ENCODE measurements at regions not wholly inside any gene's neighbourhood (a gene's known extent, or its start where the extent isn't known, plus 50 kb on each side); places are given as distances from the start of the nearest gene placed in this dataset.

GRCh38 chr2:217430916-217431576 is 571.2 kb upstream of the TNP1 start:
- H3K9ac ChIP-seq (ENCODE audit: insufficient read length) = no peak overlapping the region
- no peak for TF ChIP-seq FOXP2 (optimal IDR thresholded peaks at IDR 0.05; ENCODE audit: control extremely low read depth, extremely low read length, insufficient read depth)
- no peak overlapping the region for H3K27ac ChIP-seq
- DNase-seq (ENCODE audit: low read depth, low spot score) = no peak
- H3K36me3 ChIP-seq (ENCODE audit: insufficient read depth, low read length) = no peaks in the 10 kb centered on the region
- no peak overlapping the region for H3K4me3 ChIP-seq
- H3K9me3 ChIP-seq (ENCODE audit: low read depth, low read length) = no peaks in the 10 kb centered on the region

GRCh38 chr2:217429981-217430500 is 570.2 kb upstream of the TNP1 start:
- no peak for DNase-seq (ENCODE audit: low read depth, low spot score)
- H3K36me3 ChIP-seq (ENCODE audit: insufficient read depth, low read length) = no peaks in the 10 kb centered on the region
- TF ChIP-seq POLR2AphosphoS5 (IDR thresholded peaks at IDR 0.05; ENCODE audit: borderline replicate concordance, low read depth, low read length) (no peak), FOXP2 (optimal IDR thresholded peaks at IDR 0.05; ENCODE audit: control extremely low read depth, extremely low read length, insufficient read depth) (no peak), EZH2 (IDR thresholded peaks at IDR 0.05) (no peak)
- H3K9me3 ChIP-seq (ENCODE audit: low read depth, low read length) = no peaks in the 10 kb centered on the region
- no peak overlapping the region for H3K27ac ChIP-seq
- H3K4me3 ChIP-seq = no peak overlapping the region
- no peak overlapping the region for H3K9ac ChIP-seq (ENCODE audit: insufficient read length)

GRCh38 chr2:217421834-217422233 is 562.0 kb upstream of the TNP1 start:
- no peaks in the 10 kb centered on the region for H3K9me3 ChIP-seq (ENCODE audit: low read depth, low read length)
- DNase-seq (ENCODE audit: low read depth, low spot score) = no peak

GRCh38 chr2:217420854-217421253 is 561.0 kb upstream of the TNP1 start:
- Histone ChIP-seq H3K9ac (ENCODE audit: insufficient read length) (no peak overlapping the region), H3K4me3 (no peak overlapping the region), H3K36me3 (ENCODE audit: insufficient read depth, low read length) (no peaks in the 10 kb centered on the region), H3K27ac (no peak overlapping the region), H3K9me3 (ENCODE audit: low read depth, low read length) (no peaks in the 10 kb centered on the region)
- no peak for DNase-seq (ENCODE audit: low read depth, low spot score)
- TF ChIP-seq EZH2 (IDR thresholded peaks at IDR 0.05) = no peak
- no peak for TF ChIP-seq FOXP2 (optimal IDR thresholded peaks at IDR 0.05; ENCODE audit: control extremely low read depth, extremely low read length, insufficient read depth)
- TF ChIP-seq POLR2AphosphoS5 (IDR thresholded peaks at IDR 0.05; ENCODE audit: borderline replicate concordance, low read depth, low read length) = no peak

More at GRCh38 chr2:217421834-217422233, 562.0 kb upstream of the TNP1 start:
- Histone ChIP-seq H3K27ac (no peak overlapping the region), H3K4me3 (no peak overlapping the region), H3K9ac (ENCODE audit: insufficient read length) (no peak overlapping the region), H3K36me3 (ENCODE audit: insufficient read depth, low read length) (no peaks in the 10 kb centered on the region)
- TF ChIP-seq POLR2AphosphoS5 (IDR thresholded peaks at IDR 0.05; ENCODE audit: borderline replicate concordance, low read depth, low read length) = no peak
- no peak for TF ChIP-seq FOXP2 (optimal IDR thresholded peaks at IDR 0.05; ENCODE audit: control extremely low read depth, extremely low read length, insufficient read depth)
- TF ChIP-seq EZH2 (IDR thresholded peaks at IDR 0.05) = no peak

GRCh38 chr2:217419055-217419671 is 559.3 kb upstream of the TNP1 start:
- H3K27ac ChIP-seq = no peak overlapping the region
- TF ChIP-seq POLR2AphosphoS5 (IDR thresholded peaks at IDR 0.05; ENCODE audit: borderline replicate concordance, low read depth, low read length) = no peak
- no peak for TF ChIP-seq FOXP2 (optimal IDR thresholded peaks at IDR 0.05; ENCODE audit: control extremely low read depth, extremely low read length, insufficient read depth)
- no peak for TF ChIP-seq EZH2 (IDR thresholded peaks at IDR 0.05)
- DNase-seq (ENCODE audit: low read depth, low spot score) = no peak

GRCh38 chr2:217418544-217418943 is 558.7 kb upstream of the TNP1 start:
- no peaks in the 10 kb centered on the region for H3K9me3 ChIP-seq (ENCODE audit: low read depth, low read length)
- no peak overlapping the region for H3K9ac ChIP-seq (ENCODE audit: insufficient read length)
- TF ChIP-seq EZH2 (IDR thresholded peaks at IDR 0.05) (no peak), POLR2AphosphoS5 (IDR thresholded peaks at IDR 0.05; ENCODE audit: borderline replicate concordance, low read depth, low read length) (no peak), FOXP2 (optimal IDR thresholded peaks at IDR 0.05; ENCODE audit: control extremely low read depth, extremely low read length, insufficient read depth) (no peak)
- H3K4me3 ChIP-seq = no peak overlapping the region
- no peaks in the 10 kb centered on the region for H3K36me3 ChIP-seq (ENCODE audit: insufficient read depth, low read length)
- no peak overlapping the region for H3K27ac ChIP-seq
- no peak for DNase-seq (ENCODE audit: low read depth, low spot score)

More at GRCh38 chr2:217419055-217419671, 559.3 kb upstream of the TNP1 start:
- no peak overlapping the region for H3K9ac ChIP-seq (ENCODE audit: insufficient read length)
- H3K9me3 ChIP-seq (ENCODE audit: low read depth, low read length) = no peaks in the 10 kb centered on the region
- no peak overlapping the region for H3K4me3 ChIP-seq
- H3K36me3 ChIP-seq (ENCODE audit: insufficient read depth, low read length) = no peaks in the 10 kb centered on the region

GRCh38 chr2:217418090-217418489 is 558.2 kb upstream of the TNP1 start:
- Histone ChIP-seq H3K9ac (ENCODE audit: insufficient read length) (no peak overlapping the region), H3K4me3 (no peak overlapping the region), H3K36me3 (ENCODE audit: insufficient read depth, low read length) (no peaks in the 10 kb centered on the region), H3K9me3 (ENCODE audit: low read depth, low read length) (no peaks in the 10 kb centered on the region), H3K27ac (no peak overlapping the region)
- DNase-seq (ENCODE audit: low read depth, low spot score) = no peak
- no peak for TF ChIP-seq POLR2AphosphoS5 (IDR thresholded peaks at IDR 0.05; ENCODE audit: borderline replicate concordance, low read depth, low read length)
- no peak for TF ChIP-seq FOXP2 (optimal IDR thresholded peaks at IDR 0.05; ENCODE audit: control extremely low read depth, extremely low read length, insufficient read depth)
- TF ChIP-seq EZH2 (IDR thresholded peaks at IDR 0.05) = no peak

GRCh38 chr2:217417536-217417935 is 557.7 kb upstream of the TNP1 start:
- DNase-seq (ENCODE audit: low read depth, low spot score) = no peak
- no peak for TF ChIP-seq FOXP2 (optimal IDR thresholded peaks at IDR 0.05; ENCODE audit: control extremely low read depth, extremely low read length, insufficient read depth)
- no peak for TF ChIP-seq EZH2 (IDR thresholded peaks at IDR 0.05)
- TF ChIP-seq POLR2AphosphoS5 (IDR thresholded peaks at IDR 0.05; ENCODE audit: borderline replicate concordance, low read depth, low read length) = no peak
- Histone ChIP-seq H3K9me3 (ENCODE audit: low read depth, low read length) (no peaks in the 10 kb centered on the region), H3K9ac (ENCODE audit: insufficient read length) (no peak overlapping the region), H3K27ac (no peak overlapping the region), H3K36me3 (ENCODE audit: insufficient read depth, low read length) (no peaks in the 10 kb centered on the region), H3K4me3 (no peak overlapping the region)

Data from SK-N-MC (cell line).